Activated CD8-positive, alpha-beta memory T cell treated with anti-CD3 and anti-CD28 coated beads, Interleukin-2, amount 50 U/mL, for 1 hour (primary cell): ENCODE measurements at regions not wholly inside any gene's neighbourhood (a gene's known extent, or its start where the extent isn't known, plus 50 kb on each side); places are given as distances from the start of the nearest gene placed in this dataset.

Source experiments
- DNase-seq: peaks from one replicate; pipeline ENCODE4 v3.0.0-alpha.2; 2020; ENCODE audit errors: extremely low read depth

GRCh38 chr3:104816716-104817115 is 550.0 kb upstream of the ALCAM start:
- no peak for DNase-seq

- DNase-seq: no peak
These were observed 547.4 kb upstream of the ALCAM start for GRCh38 chr3:104819333-104819732.

DNA sequence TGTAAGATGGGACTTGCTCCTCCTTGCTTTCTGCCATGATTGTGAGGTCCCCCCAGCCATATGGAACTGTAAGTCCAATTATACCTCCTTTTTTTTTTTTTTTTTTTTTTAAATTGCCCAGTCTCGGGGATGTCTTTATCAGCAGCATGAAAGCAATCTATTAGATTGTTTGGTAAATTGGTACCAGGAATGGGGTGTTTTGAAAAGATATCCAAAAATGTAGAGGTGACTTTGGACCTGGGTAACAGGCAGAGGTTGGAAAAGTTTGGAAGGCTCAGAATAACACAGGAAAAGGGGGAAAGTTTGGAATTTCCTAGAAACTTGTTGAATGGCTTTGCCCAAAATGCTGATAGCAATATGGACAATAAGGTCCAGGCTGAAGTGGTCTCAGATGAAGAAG is 545.8 kb upstream of the ALCAM start:
- no peak for DNase-seq

DNA sequence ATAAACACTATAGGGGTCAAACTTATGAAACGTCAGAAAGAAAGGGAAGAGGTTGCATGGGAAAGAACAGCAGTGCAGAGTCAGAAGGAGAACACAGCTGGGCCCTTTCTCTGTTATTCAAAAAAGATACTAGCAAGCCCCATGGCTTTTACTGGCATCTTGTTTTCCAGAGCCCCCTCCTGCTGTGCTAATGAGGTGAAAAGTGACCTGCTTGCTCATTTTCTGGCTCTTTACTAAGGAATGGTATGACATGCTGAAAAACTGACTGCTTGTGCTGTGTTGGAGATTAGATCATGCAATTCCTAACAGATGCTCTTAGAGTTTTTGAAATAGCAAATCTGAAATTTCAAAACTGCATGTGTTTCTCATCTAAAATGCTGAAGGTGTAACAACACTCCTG is 541.6 kb upstream of the ALCAM start:
- no peak for DNase-seq

DNA sequence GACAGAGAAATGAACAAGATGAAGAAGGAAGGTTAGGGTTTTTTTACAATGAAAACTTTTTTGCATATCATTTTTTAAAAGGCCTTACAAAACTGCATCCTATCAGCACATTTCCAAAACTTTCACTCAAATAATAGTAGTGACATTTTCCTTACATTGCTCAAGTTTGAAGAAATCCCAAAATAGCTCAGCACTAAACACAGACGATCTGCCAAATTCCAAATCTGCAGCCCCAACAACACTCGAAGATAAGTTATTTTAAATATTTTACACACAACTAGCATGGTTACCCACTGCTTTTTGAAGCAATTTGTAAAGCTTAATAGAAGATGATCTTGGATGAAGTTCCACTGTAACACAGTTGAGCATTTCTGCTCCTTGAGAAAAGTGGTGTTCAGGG is 535.6 kb upstream of the ALCAM start:
- DNase-seq: no peak

- no peak for DNase-seq
These were observed 534.2 kb upstream of the ALCAM start for GRCh38 chr3:104832530-104832929.

DNA sequence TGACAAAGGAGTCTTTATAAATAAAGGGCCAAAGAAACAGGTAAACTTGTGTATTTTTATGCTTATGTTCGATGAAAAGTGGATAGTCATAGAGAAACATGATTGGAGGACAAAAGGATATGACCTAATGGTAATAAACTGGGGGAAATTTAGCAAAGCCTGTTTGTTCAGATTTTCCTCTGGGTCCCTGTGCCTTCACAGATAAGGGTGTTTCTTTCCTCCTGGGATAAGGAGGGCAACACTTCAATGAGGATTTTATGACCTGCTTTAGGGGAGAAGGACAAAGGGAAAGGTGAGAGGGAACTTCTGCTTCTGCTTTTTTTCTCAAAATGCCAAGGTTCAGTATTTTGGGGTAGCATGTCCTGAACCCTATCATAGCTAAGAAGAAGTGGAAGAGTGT is 531.3 kb upstream of the ALCAM start:
- DNase-seq: no peak

- no peak for DNase-seq
These were observed 520.4 kb upstream of the ALCAM start for GRCh38 chr3:104846270-104846669.

GRCh38 chr3:104849070-104849469 is 517.6 kb upstream of the ALCAM start:
- no peak for DNase-seq

GRCh38 chr3:104854468-104854867 is 512.2 kb upstream of the ALCAM start:
- DNase-seq: no peak

DNA sequence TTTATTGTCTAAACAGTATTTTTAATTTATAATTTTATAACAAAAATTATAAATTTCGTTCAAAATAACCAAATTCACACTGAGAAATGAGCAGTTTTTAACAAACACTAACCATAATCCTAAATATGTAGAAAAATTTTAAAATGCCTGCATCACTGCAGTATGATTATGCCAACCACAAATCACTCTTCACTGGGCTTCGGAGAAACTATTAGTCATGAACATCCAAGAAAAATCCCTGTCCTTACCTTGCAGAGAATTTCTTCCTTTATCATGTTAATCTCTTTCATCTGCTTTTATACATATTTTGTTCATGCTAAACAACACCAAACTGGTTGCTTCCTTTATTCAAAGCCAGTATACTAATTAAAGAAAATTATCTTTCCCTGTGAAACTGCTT is 511.0 kb upstream of the ALCAM start:
- DNase-seq: no peak

DNA sequence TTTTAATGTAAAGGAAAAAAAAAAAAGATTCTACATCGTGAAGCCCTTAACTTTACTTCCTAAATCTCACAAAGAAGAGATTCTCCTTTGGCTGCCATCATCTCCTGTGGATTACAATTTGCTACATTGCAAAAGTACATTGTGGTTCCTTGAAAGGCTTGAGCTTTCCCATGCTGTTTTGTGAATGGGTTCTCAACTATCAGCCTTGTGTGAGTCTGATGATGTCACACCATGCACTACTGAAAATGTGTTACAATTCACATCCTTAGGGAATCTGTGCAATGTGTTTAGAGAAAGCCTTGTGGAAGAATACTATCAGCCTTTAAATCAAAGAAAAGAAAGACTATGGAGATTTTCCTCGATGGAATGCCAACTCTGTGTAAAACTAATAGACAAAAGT is 510.0 kb upstream of the ALCAM start:
- no peak for DNase-seq

DNA sequence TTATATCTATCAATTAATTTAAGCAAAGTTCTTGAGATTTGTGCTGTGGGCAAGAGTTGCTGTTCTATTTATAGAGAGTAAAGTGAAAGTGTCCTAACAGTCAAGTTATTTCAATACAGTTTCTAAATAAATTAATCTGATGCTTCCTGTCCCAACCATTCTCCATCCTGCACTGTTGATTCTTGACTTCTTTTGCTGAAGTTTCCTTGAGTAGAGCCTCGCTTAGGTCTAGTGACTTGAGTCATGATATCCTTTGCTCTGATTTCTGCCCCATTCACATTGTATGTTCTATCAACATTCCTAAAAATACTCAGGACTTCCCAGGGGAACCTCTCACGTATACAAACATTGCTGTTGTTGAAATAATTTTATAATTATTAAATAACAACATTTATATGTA is 498.4 kb upstream of the ALCAM start:
- no peak for DNase-seq

DNA sequence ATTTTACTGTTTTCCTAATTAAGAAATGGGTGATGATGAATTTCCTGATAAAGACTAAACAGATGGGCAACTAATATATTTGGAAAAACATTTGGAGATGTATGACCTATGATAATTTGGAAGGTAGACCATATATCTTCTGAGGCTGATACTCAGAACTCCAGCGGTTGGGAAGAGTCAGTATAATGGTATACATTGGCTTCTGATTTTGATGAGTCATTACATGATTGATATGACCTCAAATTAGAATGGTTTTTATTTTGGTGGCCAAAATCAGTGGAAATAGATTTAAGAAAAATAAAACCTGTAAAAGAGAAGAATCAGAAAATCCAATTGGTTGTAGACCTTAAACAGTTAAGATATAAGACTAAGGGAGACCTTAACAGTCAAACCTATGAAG is 496.4 kb upstream of the ALCAM start:
- no peak for DNase-seq

- no peak for DNase-seq
These were observed 493.4 kb upstream of the ALCAM start for GRCh38 chr3:104873331-104873730.

- DNase-seq: no peak
These were observed 488.3 kb upstream of the ALCAM start for GRCh38 chr3:104878395-104878794.

DNA sequence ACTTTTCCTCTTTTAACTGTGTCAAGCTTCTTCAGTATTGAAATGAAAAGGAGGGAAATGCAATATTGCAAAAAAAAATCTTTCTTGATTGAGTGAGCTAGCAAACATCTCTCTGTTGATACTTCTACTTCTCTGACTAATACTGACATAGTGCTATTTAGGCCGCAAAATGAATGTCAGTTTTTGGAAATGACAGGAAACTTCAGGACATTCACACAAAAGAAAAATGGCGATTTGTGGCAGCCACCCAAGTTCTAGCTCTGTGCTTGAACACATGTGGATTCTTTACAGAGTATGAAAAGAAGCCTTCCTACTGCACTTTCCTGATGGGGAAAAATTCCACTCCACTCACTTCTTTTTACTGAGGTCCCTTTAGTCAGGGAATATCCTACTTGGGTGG is 486.8 kb upstream of the ALCAM start:
- DNase-seq: no peak

- DNase-seq: no peak
These were observed 481.4 kb upstream of the ALCAM start for GRCh38 chr3:104885214-104885814.

DNA sequence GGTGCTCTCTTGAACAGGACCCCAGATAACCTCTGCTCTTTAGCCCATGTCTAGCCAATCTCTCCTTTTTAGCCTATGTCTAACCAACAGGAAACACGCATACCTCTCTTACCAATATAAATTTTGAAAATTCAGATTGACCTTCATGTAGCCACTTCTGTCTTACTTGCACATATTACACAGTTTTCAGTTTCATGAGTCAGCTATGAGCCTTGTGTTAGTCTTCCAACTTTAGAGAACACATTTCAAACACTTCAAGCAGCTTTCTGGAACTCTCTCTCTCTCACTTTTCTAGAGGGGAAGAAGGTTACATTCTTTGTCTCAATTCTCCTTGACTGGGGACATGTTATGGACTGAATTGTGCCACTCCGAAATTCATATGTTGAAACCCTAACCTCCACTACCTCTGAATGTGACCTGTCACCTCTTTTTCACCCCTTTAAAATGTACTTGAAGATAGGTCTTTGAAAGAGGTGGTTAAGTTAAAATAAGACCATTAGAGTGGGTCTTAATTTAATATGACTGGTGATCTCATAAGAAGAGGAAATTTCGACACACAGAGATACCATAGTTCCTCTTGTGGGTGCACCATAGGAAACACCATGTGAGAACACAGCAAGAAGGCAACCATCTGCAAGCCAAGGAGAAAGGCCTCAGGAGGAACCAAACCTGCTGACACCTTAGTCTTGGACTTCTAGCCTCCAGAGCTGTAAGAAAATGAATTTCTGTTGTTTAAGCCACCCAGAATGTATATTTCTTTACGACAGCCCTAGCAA is 480.3 kb upstream of the ALCAM start:
- no peak for DNase-seq

- DNase-seq: no peak
These were observed 479.6 kb upstream of the ALCAM start for GRCh38 chr3:104887069-104887468.

- no peak for DNase-seq
These were observed 479.1 kb upstream of the ALCAM start for GRCh38 chr3:104887619-104888018.

GRCh38 chr3:104892044-104892443 is 474.7 kb upstream of the ALCAM start:
- no peak for DNase-seq

GRCh38 chr3:104896624-104897023 is 470.1 kb upstream of the ALCAM start:
- no peak for DNase-seq

DNA sequence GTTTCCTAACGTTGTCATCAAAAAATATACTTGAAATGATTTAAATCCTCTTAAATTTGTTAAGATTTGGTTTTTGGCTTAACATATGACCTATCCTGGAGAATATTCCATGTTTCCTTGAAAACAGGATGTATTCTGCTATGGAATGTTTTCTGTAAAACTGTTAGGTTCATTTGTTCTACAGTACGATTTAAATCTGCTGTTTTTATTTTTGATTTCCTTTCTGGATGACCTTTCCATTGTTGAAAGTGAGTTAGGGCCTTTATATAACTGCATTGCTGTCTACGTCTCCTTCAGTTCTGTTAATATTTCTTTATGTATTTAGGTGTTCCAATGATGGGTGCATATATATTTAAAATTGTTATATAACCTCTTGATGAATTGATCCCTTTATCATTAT is 465.3 kb upstream of the ALCAM start:
- DNase-seq: no peak
